Activated T-cell treated with anti-CD3 and anti-CD28 coated beads, Interleukin-2, amount 50 U/mL, for 24 hours (primary cell): ENCODE measurements at regions not wholly inside any gene's neighbourhood (a gene's known extent, or its start where the extent isn't known, plus 50 kb on each side); places are given as distances from the start of the nearest gene placed in this dataset.
"Not testable (repeated sequence)": the region's sequence is repeated elsewhere in the genome, so short reads cannot be mapped to it uniquely, and the experiment has no call there.

Experiments used
- DNase-seq: peaks from one replicate; pipeline ENCODE4 v3.0.0-alpha.2; 2020
- H3K27ac Mint-ChIP-seq: 2 replicates; pipeline ENCODE4 v1.8.0; 2020; ENCODE audit warnings: mild to moderate bottlenecking, mixed read lengths
- H3K27me3 Mint-ChIP-seq: 2 replicates; pipeline ENCODE4 v1.8.0; 2020; ENCODE audit warnings: mixed read lengths
- H3K36me3 Mint-ChIP-seq: 2 replicates; pipeline ENCODE4 v1.8.0; 2020; ENCODE audit warnings: low read depth, mixed read lengths
- H3K4me1 Mint-ChIP-seq: 2 replicates; pipeline ENCODE4 v1.8.0; 2020; ENCODE audit warnings: low read depth, mixed read lengths
- H3K4me3 Mint-ChIP-seq: 2 replicates; pipeline ENCODE4 v1.8.0; 2020; ENCODE audit warnings: mild to moderate bottlenecking, moderate library complexity, mixed read lengths
- H3K9me3 Mint-ChIP-seq: 2 replicates; pipeline ENCODE4 v1.8.0; 2020; ENCODE audit warnings: mixed read lengths

DNA sequence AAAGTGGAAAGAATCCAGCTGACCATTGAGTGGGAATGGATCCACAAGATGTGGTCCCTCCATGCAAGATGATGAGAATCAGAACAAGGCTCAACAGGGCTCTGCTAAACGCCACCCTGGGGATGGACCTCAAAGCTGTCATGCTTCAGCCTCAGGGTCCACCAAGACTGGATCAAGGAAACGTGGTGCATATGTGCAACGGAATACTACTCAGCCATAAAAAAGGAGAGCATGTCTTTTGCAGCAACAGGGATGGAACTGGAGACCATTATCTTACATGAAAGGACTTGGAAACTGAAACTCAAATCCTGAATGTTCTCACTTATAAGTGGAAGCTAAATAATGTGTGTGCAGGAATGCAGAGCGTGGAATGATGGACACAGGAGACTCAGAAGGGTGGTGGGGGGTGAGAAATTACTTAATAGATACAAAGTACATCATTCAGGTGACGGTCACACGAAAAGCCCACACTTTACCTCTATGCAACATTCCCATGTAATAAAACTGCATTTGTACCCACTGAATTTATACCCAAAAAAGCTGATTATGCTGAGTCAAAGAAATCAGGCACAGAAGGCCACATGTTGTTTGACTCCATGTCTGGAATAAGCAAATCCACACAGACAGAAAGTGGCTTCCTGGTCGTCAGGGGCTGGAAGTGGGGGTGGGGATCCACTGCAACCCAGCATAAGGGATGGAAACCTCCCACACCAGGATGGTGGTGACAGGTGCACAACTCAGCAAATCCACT is 116.1 kb downstream of the SHANK2 start:
- no peaks in the 10 kb centered on the region for H3K4me1 Mint-ChIP-seq
- no peaks in the 10 kb centered on the region for H3K36me3 Mint-ChIP-seq
- no peak overlapping the region for H3K4me3 Mint-ChIP-seq
- H3K27ac Mint-ChIP-seq, result no peak overlapping the region
- no peak for DNase-seq
- H3K9me3 Mint-ChIP-seq, result no peaks in the 10 kb centered on the region
- peaks cover 3% of the 10 kb centered on the region for H3K27me3 Mint-ChIP-seq

DNA sequence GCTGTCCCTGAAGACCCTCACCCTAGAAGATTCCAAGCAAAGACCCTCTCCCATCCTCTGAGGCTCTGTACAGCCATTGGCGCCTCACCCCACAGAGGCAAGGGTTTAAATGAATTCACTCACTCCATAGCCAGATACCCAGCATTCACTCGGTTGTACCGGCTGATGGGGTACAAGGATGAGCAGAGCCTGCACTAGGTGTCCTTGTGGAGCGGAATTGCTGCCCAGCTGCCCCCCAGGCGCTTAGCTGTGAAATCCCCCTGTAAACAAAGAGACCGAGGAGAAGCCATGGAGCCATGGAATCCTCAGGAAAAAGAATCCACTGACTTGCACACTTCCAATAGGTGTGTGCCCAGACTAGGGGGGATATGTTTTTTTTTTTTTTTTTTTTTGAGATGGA is 117.3 kb downstream of the SHANK2 start:
- no peak for DNase-seq
- Mint-ChIP-seq H3K27ac (no peak overlapping the region), H3K9me3 (no peaks in the 10 kb centered on the region), H3K36me3 (no peaks in the 10 kb centered on the region), H3K27me3 (peaks cover 7% of the 10 kb centered on the region), H3K4me1 (no peaks in the 10 kb centered on the region), H3K4me3 (no peak overlapping the region)

DNA sequence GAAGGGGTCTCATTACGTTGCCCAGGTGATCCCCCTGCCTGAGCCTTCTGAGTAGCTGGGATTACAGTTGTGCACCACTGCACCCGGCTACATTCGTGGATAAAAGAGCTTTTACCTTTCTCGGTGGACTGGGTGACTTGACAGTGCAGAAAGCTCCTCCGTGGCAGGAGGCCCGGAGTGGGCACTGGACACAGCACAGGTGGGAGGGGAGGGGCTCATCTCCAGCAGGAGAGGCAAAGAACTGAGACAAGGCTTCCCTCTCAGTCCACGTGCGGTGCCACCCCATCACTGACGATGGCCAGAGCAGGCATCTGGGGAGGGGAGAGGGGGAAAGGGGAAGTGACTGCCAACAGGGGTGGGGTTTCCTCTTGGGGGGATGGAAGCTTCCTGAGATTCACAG is 118.4 kb downstream of the SHANK2 start:
- DNase-seq, result no peak
- Mint-ChIP-seq H3K4me3 (no peak overlapping the region), H3K27me3 (peaks cover 7% of the 10 kb centered on the region), H3K4me1 (no peaks in the 10 kb centered on the region), H3K9me3 (no peaks in the 10 kb centered on the region), H3K27ac (no peak overlapping the region), H3K36me3 (no peaks in the 10 kb centered on the region)

GRCh38 chr11:71131861-71132260 is 120.5 kb downstream of the SHANK2 start:
- H3K4me3 Mint-ChIP-seq, result no peak overlapping the region
- no peaks in the 10 kb centered on the region for H3K9me3 Mint-ChIP-seq
- H3K27ac Mint-ChIP-seq, result no peak overlapping the region
- no peaks in the 10 kb centered on the region for H3K4me1 Mint-ChIP-seq
- peaks cover 7% of the 10 kb centered on the region for H3K27me3 Mint-ChIP-seq
- no peaks in the 10 kb centered on the region for H3K36me3 Mint-ChIP-seq
- no peak for DNase-seq

DNA sequence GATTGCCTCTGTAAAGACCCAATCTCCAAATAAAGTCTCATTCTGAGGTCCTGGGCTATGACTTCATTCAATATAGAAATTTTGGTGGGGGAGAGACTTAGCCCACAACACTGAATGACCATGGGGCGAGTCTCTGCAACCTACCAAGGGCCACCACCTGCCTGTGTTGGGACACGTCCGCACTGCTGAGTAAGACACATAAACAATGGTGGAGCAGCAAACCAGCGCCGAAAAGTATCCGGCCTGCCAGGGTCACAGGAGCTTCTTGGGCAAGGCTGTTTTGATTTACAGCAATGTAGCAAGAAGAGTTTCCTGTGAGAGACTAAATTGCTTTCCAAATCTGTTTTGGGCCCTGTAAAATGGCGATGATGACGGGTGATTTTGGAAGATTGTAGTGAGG is 122.3 kb downstream of the SHANK2 start:
- no peak for DNase-seq
- no peak overlapping the region for H3K4me3 Mint-ChIP-seq
- H3K27ac Mint-ChIP-seq, result no peak overlapping the region
- no peaks in the 10 kb centered on the region for H3K36me3 Mint-ChIP-seq
- peaks cover 7% of the 10 kb centered on the region for H3K27me3 Mint-ChIP-seq
- H3K9me3 Mint-ChIP-seq, result no peaks in the 10 kb centered on the region
- H3K4me1 Mint-ChIP-seq, result no peaks in the 10 kb centered on the region

GRCh38 chr11:71129624-71130023 is 122.8 kb downstream of the SHANK2 start:
- H3K4me1 Mint-ChIP-seq, result no peaks in the 10 kb centered on the region
- no peak overlapping the region for H3K4me3 Mint-ChIP-seq
- no peaks in the 10 kb centered on the region for H3K36me3 Mint-ChIP-seq
- H3K9me3 Mint-ChIP-seq, result no peaks in the 10 kb centered on the region
- no peak overlapping the region for H3K27ac Mint-ChIP-seq
- H3K27me3 Mint-ChIP-seq, result peaks cover 7% of the 10 kb centered on the region
- no peak for DNase-seq

DNA sequence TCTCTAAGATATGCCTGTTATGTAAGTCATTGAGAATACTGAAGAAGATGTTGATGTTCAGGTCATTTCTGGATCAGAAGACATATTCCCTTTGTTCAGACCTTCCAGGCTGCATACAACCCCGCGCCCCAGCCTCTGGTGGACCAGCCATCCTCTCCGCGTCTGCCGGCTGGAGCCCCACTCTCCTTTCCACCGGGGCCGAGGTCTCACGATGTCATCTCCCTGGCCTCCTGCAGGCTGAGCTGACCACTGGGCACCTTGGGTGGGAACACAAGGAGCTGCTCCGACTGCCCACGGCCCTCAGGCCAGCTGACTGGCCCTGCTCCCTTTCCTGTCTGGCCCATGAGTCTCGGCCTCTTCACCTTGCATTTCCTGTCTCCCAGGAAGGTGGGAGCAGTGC is 124.6 kb downstream of the SHANK2 start:
- no peaks in the 10 kb centered on the region for H3K36me3 Mint-ChIP-seq
- no peak overlapping the region for H3K4me3 Mint-ChIP-seq
- no peak for DNase-seq
- no peak overlapping the region for H3K27ac Mint-ChIP-seq
- no peaks in the 10 kb centered on the region for H3K4me1 Mint-ChIP-seq
- peaks cover 7% of the 10 kb centered on the region for H3K27me3 Mint-ChIP-seq
- no peaks in the 10 kb centered on the region for H3K9me3 Mint-ChIP-seq

GRCh38 chr11:71126401-71126800 is 126.0 kb downstream of the SHANK2 start:
- not testable (repeated sequence) for H3K27ac Mint-ChIP-seq, H3K4me1 Mint-ChIP-seq, DNase-seq, H3K27me3 Mint-ChIP-seq, H3K4me3 Mint-ChIP-seq, H3K36me3 Mint-ChIP-seq, H3K9me3 Mint-ChIP-seq

DNA sequence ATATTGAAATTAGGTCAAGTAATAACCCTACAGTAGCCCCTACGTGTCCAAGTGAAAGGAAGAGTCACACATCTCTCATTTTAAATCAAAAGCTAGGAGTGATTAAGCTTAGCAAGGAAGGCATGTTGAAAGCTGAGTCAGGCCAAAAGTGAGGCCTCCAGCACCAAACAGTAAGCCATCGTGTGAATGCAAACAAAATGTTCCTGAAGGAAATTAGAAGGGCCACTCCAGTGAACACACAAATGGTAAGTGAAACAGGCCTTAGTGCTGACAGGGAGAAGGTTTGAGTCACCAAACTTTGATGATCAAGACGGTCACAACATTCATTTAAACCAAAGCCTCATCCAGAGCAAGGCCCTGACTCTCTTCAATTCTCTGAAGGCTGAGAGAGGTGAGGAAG is 127.2 kb downstream of the SHANK2 start:
- H3K36me3 Mint-ChIP-seq, result no peaks in the 10 kb centered on the region
- H3K27ac Mint-ChIP-seq, result no peak overlapping the region
- no peak overlapping the region for H3K4me3 Mint-ChIP-seq
- no peaks in the 10 kb centered on the region for H3K9me3 Mint-ChIP-seq
- no peaks in the 10 kb centered on the region for H3K4me1 Mint-ChIP-seq
- no peak for DNase-seq
- peaks cover 7% of the 10 kb centered on the region for H3K27me3 Mint-ChIP-seq

- H3K36me3 Mint-ChIP-seq, result no peaks in the 10 kb centered on the region
- no peak for DNase-seq
- no peaks in the 10 kb centered on the region for H3K4me1 Mint-ChIP-seq
- peaks cover 13% of the 10 kb centered on the region for H3K27me3 Mint-ChIP-seq
- H3K9me3 Mint-ChIP-seq, result no peaks in the 10 kb centered on the region
- H3K27ac Mint-ChIP-seq, result no peak overlapping the region
- no peak overlapping the region for H3K4me3 Mint-ChIP-seq
These were observed 128.2 kb downstream of the SHANK2 start for GRCh38 chr11:71124127-71124526.

- Mint-ChIP-seq H3K27me3 (peaks cover 32% of the 10 kb centered on the region), H3K4me3 (no peak overlapping the region), H3K36me3 (no peaks in the 10 kb centered on the region), H3K9me3 (no peaks in the 10 kb centered on the region), H3K27ac (no peak overlapping the region), H3K4me1 (no peaks in the 10 kb centered on the region)
- no peak for DNase-seq
These were observed 131.9 kb downstream of the SHANK2 start for GRCh38 chr11:71120471-71120896.

GRCh38 chr11:71119656-71120269 is 132.6 kb downstream of the SHANK2 start:
- Mint-ChIP-seq H3K27ac (no peak overlapping the region), H3K4me3 (no peak overlapping the region), H3K36me3 (no peaks in the 10 kb centered on the region), H3K9me3 (no peaks in the 10 kb centered on the region), H3K27me3 (peaks cover 32% of the 10 kb centered on the region), H3K4me1 (no peaks in the 10 kb centered on the region)
- DNase-seq, result no peak

DNA sequence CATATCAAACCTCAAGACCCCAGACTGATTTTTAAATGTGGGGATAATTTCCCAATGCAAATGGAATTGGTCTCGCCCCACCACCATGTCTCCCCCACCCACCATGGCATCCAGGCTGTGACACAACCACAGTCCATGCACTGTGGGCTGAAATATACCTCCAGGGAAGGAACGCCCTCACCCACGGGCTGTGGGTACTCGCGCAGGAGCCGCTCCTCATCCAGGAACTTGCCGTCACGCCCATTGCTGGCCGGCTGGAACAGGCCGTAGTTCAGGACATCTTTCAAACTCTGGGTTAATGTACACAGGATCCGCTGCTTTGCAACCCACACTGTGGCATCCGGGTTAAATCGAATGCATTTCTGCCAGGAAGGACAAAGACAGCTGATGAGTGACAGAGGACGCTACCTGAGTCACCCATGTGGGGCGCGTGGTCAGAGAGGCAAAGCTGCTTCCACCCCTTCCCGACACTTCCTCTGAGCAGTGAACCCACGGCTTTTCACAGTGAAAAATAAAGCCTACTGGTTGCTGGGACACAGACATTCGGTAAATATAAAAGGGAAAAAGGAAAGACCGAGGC is 133.6 kb downstream of the SHANK2 start:
- no peaks in the 10 kb centered on the region for H3K4me1 Mint-ChIP-seq
- H3K27me3 Mint-ChIP-seq, result peaks cover 40% of the 10 kb centered on the region
- H3K27ac Mint-ChIP-seq, result no peak overlapping the region
- no peaks in the 10 kb centered on the region for H3K36me3 Mint-ChIP-seq
- DNase-seq, result no peak
- H3K9me3 Mint-ChIP-seq, result no peaks in the 10 kb centered on the region
- H3K4me3 Mint-ChIP-seq, result no peak overlapping the region

GRCh38 chr11:71117311-71117710 is 135.1 kb downstream of the SHANK2 start:
- no peak for DNase-seq
- no peaks in the 10 kb centered on the region for H3K9me3 Mint-ChIP-seq
- H3K4me1 Mint-ChIP-seq, result no peaks in the 10 kb centered on the region
- no peak overlapping the region for H3K4me3 Mint-ChIP-seq
- H3K27ac Mint-ChIP-seq, result no peak overlapping the region
- H3K36me3 Mint-ChIP-seq, result no peaks in the 10 kb centered on the region
- peaks cover 49% of the 10 kb centered on the region for H3K27me3 Mint-ChIP-seq

GRCh38 chr11:71116693-71117040 is 135.7 kb downstream of the SHANK2 start:
- no peaks in the 10 kb centered on the region for H3K36me3 Mint-ChIP-seq
- no peak overlapping the region for H3K4me3 Mint-ChIP-seq

More at GRCh38 chr11:71116693-71117040, 135.7 kb downstream of the SHANK2 start:
- Mint-ChIP-seq H3K27me3 (peaks cover 52% of the 10 kb centered on the region), H3K27ac (no peak overlapping the region), H3K9me3 (no peaks in the 10 kb centered on the region), H3K4me1 (no peaks in the 10 kb centered on the region)
- DNase-seq, result no peak
